ENCODE measurements at regions not wholly inside any gene's neighbourhood (a gene's known extent, or its start where the extent isn't known, plus 50 kb on each side); places are given as distances from the start of the nearest gene placed in this dataset.

DNA sequence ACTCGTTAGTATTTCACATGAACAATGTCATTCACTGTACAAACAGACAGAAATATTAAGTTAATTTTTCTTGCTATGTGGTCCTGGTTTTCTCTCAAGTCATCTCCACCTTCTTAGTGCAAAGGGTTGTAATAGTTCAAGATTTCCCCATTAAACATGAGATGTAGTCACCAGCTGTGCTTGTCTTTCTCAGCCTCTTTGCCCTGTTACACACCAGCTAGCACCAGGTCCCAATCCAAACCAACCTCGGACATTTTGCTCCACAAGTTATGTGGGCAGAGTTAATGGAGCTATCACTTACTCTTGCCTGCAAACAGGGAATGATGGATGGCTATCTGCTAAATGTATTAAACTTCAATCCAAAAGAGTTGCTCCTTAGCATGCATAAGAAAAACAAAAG lies 328.1 kb downstream of the TLE1 start:
- no peak overlapping the region for H3K4me3 ChIP-seq (ENCODE audit: low read length)
- H3K27ac Mint-ChIP-seq, result no peak overlapping the region
- no peak overlapping the region for H3K27ac ChIP-seq (ENCODE audit: low read depth in 1 of 2, low read length in 2 of 2)

DNA sequence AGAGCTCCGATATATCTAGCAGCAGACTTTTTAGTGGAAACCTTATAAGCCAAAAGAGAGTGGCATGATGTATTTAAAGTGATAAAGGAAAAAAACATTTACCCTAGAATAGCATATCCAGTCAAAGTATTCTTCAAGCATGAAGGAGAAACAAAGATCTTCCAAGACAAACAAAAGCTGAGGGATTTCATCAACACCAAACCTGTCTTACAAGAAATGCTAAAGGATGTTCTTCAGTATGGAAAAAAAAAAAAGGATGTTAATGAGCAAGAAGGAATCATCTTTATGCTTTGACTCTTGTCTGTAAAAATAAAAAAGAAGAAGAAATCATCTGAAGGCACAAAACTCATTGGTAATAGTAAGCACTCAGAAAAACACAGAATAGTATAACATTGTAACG lies 338.2 kb downstream of the TLE1 start:
- no peak overlapping the region for H3K27ac ChIP-seq (ENCODE audit: low read depth in 1 of 2, low read length in 2 of 2)
- POLR2A ChIA-PET, result no interaction called here
- no peak overlapping the region for H3K4me3 Mint-ChIP-seq

More for the DNA sequence above, 328.1 kb downstream of the TLE1 start:
- H3K9me3 ChIP-seq (ENCODE audit: control insufficient read depth in 1 of 2, insufficient read depth in 1 of 2, low read length in 2 of 2), result peaks cover 7 to 13% of the 10 kb centered on the region in 2 experiments
- no peaks in the 10 kb centered on the region for H3K4me1 Mint-ChIP-seq (ENCODE audit: low read depth)
- CTCF ChIA-PET, result no interaction called here
- H3K9me3 Mint-ChIP-seq, result peaks cover 9% of the 10 kb centered on the region
- H3K36me3 ChIP-seq (ENCODE audit: insufficient read depth, low read length), result no peaks in the 10 kb centered on the region
- POLR2A ChIA-PET, result no interaction called here
- no peaks in the 10 kb centered on the region for H3K27me3 ChIP-seq (ENCODE audit: control insufficient read depth in 1 of 2, insufficient read depth in 2 of 2, low read length in 2 of 2)
- intact Hi-C loops (cut with DNase I, micrococcal nuclease), result no loop called here
- no peaks in the 10 kb centered on the region for H3K4me1 ChIP-seq (ENCODE audit: insufficient read depth, low read length)
- no peaks in the 10 kb centered on the region for H3K27me3 Mint-ChIP-seq
- DNase-seq (no peak), ATAC-seq (ENCODE audit: poor library complexity) (no peak)
- TF ChIP-seq, protein P1, sequence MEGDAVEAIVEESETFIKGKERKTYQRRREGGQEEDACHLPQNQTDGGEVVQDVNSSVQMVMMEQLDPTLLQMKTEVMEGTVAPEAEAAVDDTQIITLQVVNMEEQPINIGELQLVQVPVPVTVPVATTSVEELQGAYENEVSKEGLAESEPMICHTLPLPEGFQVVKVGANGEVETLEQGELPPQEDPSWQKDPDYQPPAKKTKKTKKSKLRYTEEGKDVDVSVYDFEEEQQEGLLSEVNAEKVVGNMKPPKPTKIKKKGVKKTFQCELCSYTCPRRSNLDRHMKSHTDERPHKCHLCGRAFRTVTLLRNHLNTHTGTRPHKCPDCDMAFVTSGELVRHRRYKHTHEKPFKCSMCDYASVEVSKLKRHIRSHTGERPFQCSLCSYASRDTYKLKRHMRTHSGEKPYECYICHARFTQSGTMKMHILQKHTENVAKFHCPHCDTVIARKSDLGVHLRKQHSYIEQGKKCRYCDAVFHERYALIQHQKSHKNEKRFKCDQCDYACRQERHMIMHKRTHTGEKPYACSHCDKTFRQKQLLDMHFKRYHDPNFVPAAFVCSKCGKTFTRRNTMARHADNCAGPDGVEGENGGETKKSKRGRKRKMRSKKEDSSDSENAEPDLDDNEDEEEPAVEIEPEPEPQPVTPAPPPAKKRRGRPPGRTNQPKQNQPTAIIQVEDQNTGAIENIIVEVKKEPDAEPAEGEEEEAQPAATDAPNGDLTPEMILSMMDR (IDR thresholded peaks at IDR 0.05), result no peak
- no peak overlapping the region for H3K4me3 Mint-ChIP-seq
- H3K36me3 Mint-ChIP-seq (ENCODE audit: low read depth), result no peaks in the 10 kb centered on the region

GRCh38 chr9:81344366-81344765 lies 345.0 kb downstream of the TLE1 start:
- H3K4me1 Mint-ChIP-seq (ENCODE audit: low read depth), result no peaks in the 10 kb centered on the region
- no peaks in the 10 kb centered on the region for H3K27me3 Mint-ChIP-seq
- intact Hi-C loops (cut with DNase I, micrococcal nuclease), result no loop called here
- peaks cover 0 to 3% of the 10 kb centered on the region in 2 experiments for H3K9me3 ChIP-seq (ENCODE audit: control insufficient read depth in 1 of 2, insufficient read depth in 1 of 2, low read length in 2 of 2)
- no peaks in the 10 kb centered on the region for H3K36me3 ChIP-seq (ENCODE audit: insufficient read depth, low read length)
- no peaks in the 10 kb centered on the region for H3K27me3 ChIP-seq (ENCODE audit: control insufficient read depth in 1 of 2, insufficient read depth in 2 of 2, low read length in 2 of 2)
- no peaks in the 10 kb centered on the region for H3K36me3 Mint-ChIP-seq (ENCODE audit: low read depth)
- H3K4me3 ChIP-seq (ENCODE audit: low read length), result no peak overlapping the region
- no peak for ATAC-seq (ENCODE audit: poor library complexity)
- TF ChIP-seq, protein P1 (IDR thresholded peaks at IDR 0.05), result no peak
- H3K9me3 Mint-ChIP-seq, result peaks cover 14% of the 10 kb centered on the region
- ChIA-PET CTCF (no interaction called here), POLR2A (no interaction called here)
- H3K27ac Mint-ChIP-seq, result no peak overlapping the region
- no peaks in the 10 kb centered on the region for H3K4me1 ChIP-seq (ENCODE audit: insufficient read depth, low read length)
- no peak overlapping the region for H3K4me3 Mint-ChIP-seq
- no peak for DNase-seq
- no peak overlapping the region for H3K27ac ChIP-seq (ENCODE audit: low read depth in 1 of 2, low read length in 2 of 2)

More for the DNA sequence above, 338.2 kb downstream of the TLE1 start:
- Mint-ChIP-seq H3K4me1 (ENCODE audit: low read depth) (no peaks in the 10 kb centered on the region), H3K27me3 (no peaks in the 10 kb centered on the region), H3K27ac (no peak overlapping the region), H3K36me3 (ENCODE audit: low read depth) (no peaks in the 10 kb centered on the region), H3K9me3 (peaks cover 2% of the 10 kb centered on the region)
- Histone ChIP-seq H3K36me3 (ENCODE audit: insufficient read depth, low read length) (no peaks in the 10 kb centered on the region), H3K4me1 (ENCODE audit: insufficient read depth, low read length) (no peaks in the 10 kb centered on the region), H3K27me3 (ENCODE audit: control insufficient read depth in 1 of 2, insufficient read depth in 2 of 2, low read length in 2 of 2) (no peaks in the 10 kb centered on the region), H3K9me3 (ENCODE audit: control insufficient read depth in 1 of 2, insufficient read depth in 1 of 2, low read length in 2 of 2) (no peaks in the 10 kb centered on the region), H3K4me3 (ENCODE audit: low read length) (no peak overlapping the region)
- no peak for DNase-seq
- intact Hi-C loops (cut with DNase I, micrococcal nuclease), result no loop called here
- no peak for ATAC-seq (ENCODE audit: poor library complexity)
- CTCF ChIA-PET, result no interaction called here
- TF ChIP-seq, protein P1 (IDR thresholded peaks at IDR 0.05), result no peak

All from CD4-positive, alpha-beta T cell (primary cell).